Mucosa of rectum (tissue), 2 donors: ENCODE measurements at regions not wholly inside any gene's neighbourhood (a gene's known extent, or its start where the extent isn't known, plus 50 kb on each side); places are given as distances from the start of the nearest gene placed in this dataset.

Experiments used
- H3K27ac ChIP-seq, 2 donors: one replicate each; pipeline ENCODE4 v1.7.0; 2013; ENCODE audit warnings: inconsistent platforms in 2 of 2, low read depth in 2 of 2, low read length in 2 of 2
- H3K27me3 ChIP-seq, 2 donors: one replicate each; pipeline ENCODE4 v1.7.0; 2013; ENCODE audit warnings: low read length in 2 of 2; ENCODE audit not compliant: control insufficient read depth in 2 of 2, insufficient read depth in 2 of 2
- H3K36me3 ChIP-seq, 2 donors: one replicate each; pipeline ENCODE4 v1.7.0; 2013; ENCODE audit warnings: low read length in 2 of 2; ENCODE audit not compliant: control insufficient read depth in 2 of 2, insufficient read depth in 2 of 2
- H3K4me1 ChIP-seq, 2 donors: one replicate each; pipeline ENCODE4 v1.7.0; 2013; ENCODE audit warnings: low read length in 2 of 2, mild to moderate bottlenecking in 1 of 2; ENCODE audit not compliant: control insufficient read depth in 2 of 2, insufficient read depth in 2 of 2
- H3K4me3 ChIP-seq, 2 donors: one replicate each; pipeline ENCODE4 v1.7.0; 2013; ENCODE audit warnings: low read length in 2 of 2
- H3K9ac ChIP-seq, 2 donors: one replicate each; pipeline ENCODE4 v1.7.0; 2013; ENCODE audit warnings: low read length in 2 of 2, low read depth in 1 of 2, mild to moderate bottlenecking in 1 of 2
- H3K9me3 ChIP-seq, 2 donors: one replicate each; pipeline ENCODE4 v1.7.0; 2013; ENCODE audit warnings: low read length in 2 of 2; ENCODE audit not compliant: control insufficient read depth in 2 of 2
- donor health status: healthy.
- donor health status: Normal muscosa, but diverticular disease.

DNA sequence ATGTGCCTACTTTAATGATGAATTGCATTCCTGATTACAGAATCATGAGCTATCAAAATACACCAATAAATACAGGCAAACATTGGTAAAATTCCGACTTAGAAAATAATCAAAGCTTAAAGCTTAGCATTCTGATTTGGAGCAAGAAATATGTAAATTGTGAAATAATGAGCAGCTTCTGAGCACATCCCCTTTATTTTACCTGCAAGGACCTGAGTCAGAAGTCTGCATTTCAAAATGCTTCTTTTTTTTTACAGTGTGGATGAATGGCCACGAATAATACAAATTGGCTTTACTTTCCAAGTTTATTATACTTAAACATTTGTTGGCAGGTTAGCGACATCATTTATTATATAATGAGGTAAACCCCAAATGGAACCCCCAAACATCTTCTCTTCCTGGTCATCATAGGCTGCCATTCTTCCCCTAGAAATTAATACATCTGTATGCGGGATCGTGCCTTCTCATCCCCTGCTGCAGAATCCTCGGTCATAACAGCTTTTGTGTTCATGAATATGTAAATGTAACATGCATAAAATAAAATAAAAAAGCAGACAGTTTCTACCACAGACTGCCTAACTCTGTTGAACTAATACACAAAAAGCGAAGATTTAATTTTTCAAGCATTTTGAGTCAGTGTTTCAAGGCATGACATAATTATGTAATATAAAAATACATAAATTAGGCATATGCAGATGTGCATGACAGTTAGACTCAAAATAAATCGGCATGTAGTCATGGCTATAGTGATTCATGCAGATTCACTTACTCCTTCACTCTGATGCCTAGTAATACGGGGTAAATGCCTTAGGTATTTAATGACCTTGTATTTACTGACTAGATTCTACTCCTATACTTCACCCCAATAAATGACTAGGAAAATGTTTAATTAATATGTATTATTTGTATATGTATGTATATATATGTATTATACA lies 339.7 kb downstream of the USP25 start:
- H3K4me3 ChIP-seq, result no peak overlapping the region
- H3K4me1 ChIP-seq, result no peaks in the 10 kb centered on the region
- H3K9me3 ChIP-seq, result no peaks in the 10 kb centered on the region
- no peaks in the 10 kb centered on the region for H3K27me3 ChIP-seq
- H3K36me3 ChIP-seq, result no peaks in the 10 kb centered on the region
- no peak overlapping the region for H3K27ac ChIP-seq
- no peak overlapping the region for H3K9ac ChIP-seq

DNA sequence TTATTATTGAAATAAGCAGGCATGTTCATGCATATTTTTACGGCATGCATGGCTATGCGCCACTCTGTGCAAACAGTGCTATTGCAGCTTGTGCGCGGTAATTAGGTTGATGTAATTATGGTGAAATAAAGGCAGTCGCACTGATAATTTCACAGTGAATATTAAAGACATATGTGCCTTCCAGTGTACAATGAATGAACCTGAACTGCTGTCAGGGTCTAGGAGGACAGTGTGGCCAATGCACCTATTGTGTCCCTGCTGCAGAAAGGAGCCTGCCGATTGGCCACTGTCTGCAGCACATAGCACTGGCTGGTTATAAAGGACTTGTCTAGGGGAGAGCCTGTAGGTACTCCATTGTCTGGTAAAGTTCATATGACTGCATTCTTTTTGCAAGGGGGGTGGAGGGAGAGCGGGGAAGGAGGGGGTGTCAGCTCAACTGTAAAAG lies 340.4 kb downstream of the USP25 start:
- H3K27me3 ChIP-seq, result no peaks in the 10 kb centered on the region
- H3K4me3 ChIP-seq, result no peak overlapping the region
- H3K27ac ChIP-seq, result no peak overlapping the region
- no peaks in the 10 kb centered on the region for H3K9me3 ChIP-seq
- no peaks in the 10 kb centered on the region for H3K36me3 ChIP-seq
- H3K9ac ChIP-seq, result no peak overlapping the region
- no peaks in the 10 kb centered on the region for H3K4me1 ChIP-seq

DNA sequence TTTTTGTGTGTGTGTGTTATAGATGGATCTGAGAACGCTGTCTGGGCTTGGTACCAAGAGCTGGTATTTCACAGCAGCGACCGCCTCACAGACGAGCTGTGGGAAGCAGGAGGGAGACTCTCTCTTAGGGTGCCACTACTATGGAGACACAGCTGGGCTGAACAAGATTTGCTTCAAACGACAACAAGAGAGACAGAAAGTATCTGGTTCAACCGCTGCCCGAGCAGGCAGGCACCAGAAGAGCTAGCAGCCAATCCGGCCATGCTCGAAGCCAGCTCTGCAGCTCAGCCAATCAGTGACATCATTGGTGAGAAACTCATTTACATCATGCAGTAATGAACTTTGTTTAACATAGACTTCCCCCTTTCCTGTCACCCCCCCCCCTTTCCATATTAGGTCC lies 341.3 kb downstream of the USP25 start:
- Histone ChIP-seq H3K4me1 (no peaks in the 10 kb centered on the region), H3K36me3 (no peaks in the 10 kb centered on the region), H3K27ac (no peak overlapping the region), H3K9ac (no peak overlapping the region), H3K27me3 (no peaks in the 10 kb centered on the region), H3K4me3 (peak overlapping the region in 1 of 2 donors; percentile 0), H3K9me3 (no peaks in the 10 kb centered on the region)

DNA sequence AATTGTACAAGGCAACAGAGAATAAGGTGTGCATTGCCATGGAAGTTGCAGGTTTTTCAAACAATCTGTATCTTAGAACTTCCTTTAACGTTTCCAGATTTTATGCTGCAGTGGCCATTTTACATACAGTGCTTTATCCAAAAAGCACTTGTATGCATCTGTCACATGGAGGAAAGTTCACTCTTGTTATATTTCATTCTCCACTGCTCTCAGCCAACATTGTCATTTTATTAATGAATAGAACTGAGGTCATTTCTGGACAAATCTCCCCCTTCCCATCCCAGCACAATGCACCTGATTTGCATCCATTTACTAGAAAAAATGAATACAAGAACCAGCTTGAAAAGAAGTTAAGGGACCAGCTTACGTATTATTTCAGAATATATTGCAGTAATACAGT lies 342.0 kb downstream of the USP25 start:
- H3K27ac ChIP-seq, result no peak overlapping the region
- H3K27me3 ChIP-seq, result no peaks in the 10 kb centered on the region
- H3K9ac ChIP-seq, result no peak overlapping the region
- H3K36me3 ChIP-seq, result no peaks in the 10 kb centered on the region
- H3K4me3 ChIP-seq, result no peak overlapping the region
- no peaks in the 10 kb centered on the region for H3K9me3 ChIP-seq
- H3K4me1 ChIP-seq, result no peaks in the 10 kb centered on the region

DNA sequence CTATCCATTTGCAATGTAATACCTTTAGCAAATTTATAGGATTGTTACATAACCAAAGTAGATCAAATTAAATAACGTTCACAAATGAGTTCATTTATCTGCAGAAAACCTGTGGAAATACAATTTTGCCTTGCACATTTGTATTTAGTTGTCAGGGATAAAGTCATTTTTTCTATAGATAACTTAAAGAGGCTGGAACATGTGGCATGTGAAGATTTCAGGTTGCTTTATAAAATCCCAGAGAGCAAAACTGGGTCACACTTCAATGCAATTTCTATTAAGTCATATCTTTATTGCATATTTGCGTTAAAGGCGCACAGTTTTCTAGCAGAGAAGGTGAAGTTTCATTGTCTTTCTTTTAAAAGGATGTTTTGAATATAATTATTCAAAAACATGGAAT lies 342.4 kb downstream of the USP25 start:
- Histone ChIP-seq H3K4me3 (no peak overlapping the region), H3K9ac (no peak overlapping the region), H3K36me3 (no peaks in the 10 kb centered on the region), H3K4me1 (no peaks in the 10 kb centered on the region), H3K27me3 (no peaks in the 10 kb centered on the region), H3K27ac (no peak overlapping the region), H3K9me3 (no peaks in the 10 kb centered on the region)

DNA sequence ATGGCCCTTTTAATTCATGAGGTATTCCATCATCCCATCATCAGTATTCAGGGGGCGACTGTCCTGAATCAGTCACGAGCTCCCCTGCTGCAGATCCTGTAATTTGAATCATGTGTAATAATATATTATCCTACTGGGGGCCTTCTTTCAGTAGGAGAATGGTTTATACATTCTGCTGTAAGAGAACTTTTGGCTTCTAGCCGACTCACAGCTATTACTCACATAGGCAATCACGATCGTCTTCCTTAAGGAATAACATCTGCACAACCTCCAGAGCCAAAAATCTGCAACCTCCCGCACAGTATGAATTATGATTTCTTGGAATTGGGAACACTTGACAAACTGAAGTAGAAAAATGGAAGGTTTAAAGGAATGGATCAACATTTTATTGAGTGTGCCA lies 343.0 kb downstream of the USP25 start:
- Histone ChIP-seq H3K9me3 (no peaks in the 10 kb centered on the region), H3K4me1 (no peaks in the 10 kb centered on the region), H3K4me3 (no peak overlapping the region), H3K27me3 (no peaks in the 10 kb centered on the region), H3K36me3 (no peaks in the 10 kb centered on the region), H3K9ac (no peak overlapping the region), H3K27ac (no peak overlapping the region)

DNA sequence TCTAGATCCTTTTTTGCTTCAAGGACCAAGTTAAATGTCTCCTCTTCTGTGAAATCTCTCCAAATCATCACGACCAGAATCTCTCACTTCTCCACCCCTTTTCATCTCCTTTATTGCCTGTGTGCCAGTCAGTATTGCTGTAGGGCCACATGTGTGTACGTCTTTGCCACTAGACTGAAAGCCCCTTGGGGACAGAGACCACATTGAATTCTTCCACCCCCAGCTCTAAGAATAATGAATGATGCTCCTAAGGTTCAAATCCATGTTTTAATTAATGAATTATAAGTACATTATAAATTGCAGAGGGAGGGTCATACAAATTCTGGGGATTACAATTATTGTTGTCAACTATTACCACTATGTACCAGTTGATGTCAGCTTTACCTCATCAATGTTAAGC lies 343.8 kb downstream of the USP25 start:
- H3K9ac ChIP-seq, result no peak overlapping the region
- no peak overlapping the region for H3K4me3 ChIP-seq
- H3K27ac ChIP-seq, result no peak overlapping the region
- no peaks in the 10 kb centered on the region for H3K4me1 ChIP-seq
- H3K27me3 ChIP-seq, result no peaks in the 10 kb centered on the region
- H3K36me3 ChIP-seq, result no peaks in the 10 kb centered on the region
- no peaks in the 10 kb centered on the region for H3K9me3 ChIP-seq

DNA sequence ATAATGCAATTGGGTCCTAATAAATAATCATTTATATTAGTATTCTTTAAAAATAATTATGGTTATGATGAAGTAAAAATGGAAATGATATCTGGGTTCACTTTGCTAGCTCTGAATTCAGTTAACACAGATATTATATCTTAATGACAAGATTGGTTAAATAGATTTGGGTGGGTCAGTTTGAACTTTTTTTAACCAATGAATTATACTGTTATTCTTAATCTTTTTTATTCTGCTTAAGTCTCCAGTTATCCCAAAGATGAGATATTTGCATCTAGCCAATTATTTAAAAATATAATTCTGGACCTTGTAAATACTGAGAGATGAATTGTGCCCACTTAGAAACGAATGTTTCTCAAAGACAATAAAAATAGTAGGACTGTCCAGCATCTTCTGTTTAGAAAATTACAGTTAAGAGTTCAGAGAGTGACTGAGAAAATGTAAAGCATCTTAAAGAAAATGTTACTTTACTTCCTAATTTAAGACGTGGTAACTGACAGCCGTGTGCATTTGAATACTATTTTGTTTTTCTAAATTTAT lies 345.2 kb downstream of the USP25 start:
- Histone ChIP-seq H3K4me1 (no peaks in the 10 kb centered on the region), H3K27ac (no peak overlapping the region), H3K27me3 (no peaks in the 10 kb centered on the region), H3K36me3 (no peaks in the 10 kb centered on the region), H3K4me3 (no peak overlapping the region), H3K9me3 (no peaks in the 10 kb centered on the region), H3K9ac (no peak overlapping the region)

DNA sequence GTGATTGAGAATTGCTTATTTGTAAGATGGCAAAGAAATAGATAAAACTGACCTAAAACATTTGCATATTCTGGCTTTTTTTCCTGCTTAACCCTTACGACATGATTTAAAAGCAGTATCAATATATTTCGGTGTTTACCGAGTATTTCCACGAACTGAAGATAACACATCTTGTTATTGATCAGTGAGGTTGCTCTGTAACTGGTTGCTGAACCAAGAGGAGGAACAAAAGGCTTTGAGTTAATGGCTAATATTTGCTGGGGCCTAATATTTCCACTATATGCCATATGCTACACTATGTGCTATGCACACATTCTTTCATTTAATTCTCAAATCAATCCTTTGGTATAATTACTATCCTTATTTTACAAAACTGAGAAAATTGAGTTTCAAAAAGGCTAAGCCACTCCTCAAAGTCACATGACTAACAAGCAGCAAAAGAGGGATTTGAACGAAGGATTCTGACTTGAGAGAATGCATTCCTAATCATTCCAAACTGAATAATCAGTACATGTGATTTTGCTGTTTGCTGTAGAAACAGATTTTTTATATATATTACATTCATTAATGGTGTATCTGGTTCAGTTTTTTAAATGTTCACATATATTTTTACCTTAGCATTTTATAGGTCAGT lies 346.0 kb downstream of the USP25 start:
- no peak overlapping the region for H3K9ac ChIP-seq
- no peaks in the 10 kb centered on the region for H3K36me3 ChIP-seq
- H3K4me1 ChIP-seq, result no peaks in the 10 kb centered on the region
- H3K9me3 ChIP-seq, result no peaks in the 10 kb centered on the region
- no peaks in the 10 kb centered on the region for H3K27me3 ChIP-seq
- H3K27ac ChIP-seq, result no peak overlapping the region
- H3K4me3 ChIP-seq, result no peak overlapping the region

DNA sequence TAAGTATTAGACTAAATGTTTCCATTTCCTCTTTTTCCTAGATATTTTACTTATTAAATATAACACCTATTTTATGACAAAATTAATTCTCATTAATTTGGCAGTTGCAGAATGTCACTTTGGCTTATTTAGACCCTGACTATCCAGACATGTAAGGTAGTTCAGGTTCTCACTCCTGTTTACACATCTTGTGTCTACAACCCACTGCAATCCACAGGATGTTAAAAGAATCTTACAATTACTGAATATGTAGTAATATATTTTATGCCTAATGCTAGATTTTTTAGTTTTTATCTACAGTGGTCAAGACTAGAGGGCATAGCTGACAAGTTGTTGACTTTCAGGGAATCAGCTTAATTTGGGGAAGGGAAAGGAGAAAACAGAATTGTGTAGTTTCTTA lies 346.7 kb downstream of the USP25 start:
- no peaks in the 10 kb centered on the region for H3K4me1 ChIP-seq
- H3K9me3 ChIP-seq, result no peaks in the 10 kb centered on the region
- no peaks in the 10 kb centered on the region for H3K36me3 ChIP-seq
- H3K9ac ChIP-seq, result no peak overlapping the region
- no peak overlapping the region for H3K27ac ChIP-seq
- H3K27me3 ChIP-seq, result no peaks in the 10 kb centered on the region
- H3K4me3 ChIP-seq, result no peak overlapping the region
